GM21526 (cell line): ENCODE measurements at regions not wholly inside any gene's neighbourhood (a gene's known extent, or its start where the extent isn't known, plus 50 kb on each side); places are given as distances from the start of the nearest gene placed in this dataset.
A peak's percentile ranks its signal among the peaks of the same experiment; 100 is the strongest.
"Not testable (repeated sequence)": the region's sequence is repeated elsewhere in the genome, so short reads cannot be mapped to it uniquely, and the experiment has no call there.

Experiments
- ATAC-seq: cut with Tn5 transposase; IDR thresholded peaks from one replicate; pipeline ENCODE4 v1.9.1; 2021; ENCODE audit warnings: moderate library complexity; ENCODE audit not compliant: unreplicated experiment, low FRiP score

DNA sequence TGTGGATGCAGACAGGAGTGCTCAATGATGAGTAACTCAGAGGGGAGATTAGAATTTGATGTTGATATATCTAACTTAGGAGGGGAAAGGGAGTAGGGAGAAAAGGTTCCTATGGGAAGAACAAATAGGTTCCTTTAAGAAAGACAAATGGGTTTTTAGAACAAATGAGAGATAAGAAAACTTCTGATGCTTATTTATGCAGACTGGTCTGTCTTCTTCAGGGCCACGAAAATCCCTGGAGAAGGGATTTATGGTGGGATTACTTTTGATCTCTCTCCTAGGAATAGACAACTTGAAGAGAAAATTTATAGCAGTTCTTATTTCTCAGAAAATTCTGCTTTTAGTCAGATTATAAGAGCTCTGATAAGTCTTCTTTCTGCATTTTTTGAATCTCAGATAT is 99.0 kb upstream of the DDHD1 start:
- no peak for ATAC-seq

DNA sequence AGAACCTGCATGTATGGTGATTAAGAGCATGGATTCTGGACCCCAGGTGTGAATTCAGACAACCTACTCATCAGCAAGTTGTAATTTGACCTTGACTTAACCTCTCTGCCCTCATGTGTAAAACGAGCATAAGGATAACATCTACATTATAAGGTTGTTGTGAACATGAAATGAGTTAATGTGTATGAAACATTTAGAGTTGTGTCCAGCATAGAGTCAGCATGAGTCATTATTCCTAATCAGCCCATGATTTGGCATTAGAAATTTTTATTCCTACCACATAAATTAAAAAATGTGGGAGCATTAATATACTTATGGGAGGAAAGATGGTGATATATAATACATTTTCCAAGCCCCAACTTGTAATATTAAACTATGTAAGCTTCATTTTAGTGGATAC is 95.9 kb upstream of the DDHD1 start:
- ATAC-seq = no peak

DNA sequence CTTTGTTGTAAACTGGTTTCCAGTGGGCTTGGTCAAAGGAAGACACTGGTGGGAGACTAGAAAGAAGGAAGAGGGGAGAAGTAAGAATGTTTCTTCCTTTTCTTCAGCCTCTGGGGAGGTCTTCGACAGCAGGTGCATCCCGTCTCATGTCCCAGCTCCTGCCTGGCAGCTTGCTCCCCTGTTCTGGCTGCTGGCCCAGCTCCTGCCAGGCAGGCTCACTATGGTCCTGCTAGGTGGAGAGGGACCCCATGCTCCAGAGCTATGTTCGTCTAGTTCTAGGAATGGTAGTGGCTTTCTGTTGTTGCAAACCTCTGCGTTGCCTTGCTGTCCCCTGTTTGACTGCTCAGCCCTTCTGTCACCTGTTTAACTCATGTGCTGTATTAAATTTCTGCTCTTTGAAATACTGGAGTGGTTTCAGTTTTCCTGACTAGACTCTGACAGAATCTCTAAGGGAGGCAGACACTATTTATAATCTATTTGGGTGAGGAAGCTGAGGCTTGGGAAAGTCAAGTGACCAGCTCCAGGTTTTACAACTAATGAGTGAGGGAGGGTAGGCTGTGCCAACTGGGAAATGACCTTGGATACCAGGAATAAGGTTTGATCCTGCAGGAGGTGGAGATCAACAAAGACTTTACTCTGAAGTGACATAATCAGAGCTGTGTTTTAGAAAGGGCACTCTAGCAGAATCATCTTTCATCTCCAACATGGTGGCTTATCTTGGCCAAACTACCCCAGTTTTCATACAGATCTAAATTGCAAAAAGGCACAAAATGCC is 94.7 kb upstream of the DDHD1 start:
- ATAC-seq = no peak

DNA sequence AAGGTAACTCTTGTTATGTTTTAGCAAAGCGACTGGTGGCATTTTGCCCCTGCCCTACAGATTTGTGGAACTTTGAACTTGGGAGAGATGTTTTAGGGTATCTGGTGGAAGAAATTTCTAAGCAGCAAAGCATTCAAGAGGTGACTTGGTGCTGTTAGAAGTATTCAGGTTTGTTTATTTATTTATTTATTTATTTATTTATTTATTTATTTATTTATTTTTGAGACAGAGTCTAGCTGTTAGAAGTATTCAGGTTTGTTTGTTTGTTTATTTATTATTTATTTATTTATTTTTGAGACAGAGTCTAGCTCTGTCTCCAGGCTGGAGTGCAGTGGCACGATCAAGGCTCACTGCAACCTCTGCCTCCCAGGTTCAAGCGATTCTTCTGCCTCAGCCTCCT is 89.8 kb upstream of the DDHD1 start:
- ATAC-seq = not testable (repeated sequence)

DNA sequence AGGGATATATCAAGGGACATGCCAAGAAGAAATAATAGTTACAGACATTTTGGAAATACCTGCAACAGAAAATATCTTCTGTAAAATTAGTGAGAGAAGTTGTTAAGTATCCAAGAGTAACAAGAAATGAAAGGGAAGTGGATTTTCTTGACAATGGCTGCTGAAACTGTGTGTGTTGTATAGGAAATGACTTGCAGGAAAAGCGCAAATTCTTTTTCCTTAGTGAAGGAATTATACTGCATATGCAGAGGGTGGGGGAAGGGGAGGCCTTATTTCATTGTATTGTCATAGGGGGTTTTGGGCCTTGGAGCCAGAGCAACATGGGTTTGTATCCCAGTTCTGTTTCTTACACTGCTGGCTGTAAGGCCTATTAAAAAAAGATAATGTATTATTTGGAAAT is 84.4 kb upstream of the DDHD1 start:
- ATAC-seq = no peak

DNA sequence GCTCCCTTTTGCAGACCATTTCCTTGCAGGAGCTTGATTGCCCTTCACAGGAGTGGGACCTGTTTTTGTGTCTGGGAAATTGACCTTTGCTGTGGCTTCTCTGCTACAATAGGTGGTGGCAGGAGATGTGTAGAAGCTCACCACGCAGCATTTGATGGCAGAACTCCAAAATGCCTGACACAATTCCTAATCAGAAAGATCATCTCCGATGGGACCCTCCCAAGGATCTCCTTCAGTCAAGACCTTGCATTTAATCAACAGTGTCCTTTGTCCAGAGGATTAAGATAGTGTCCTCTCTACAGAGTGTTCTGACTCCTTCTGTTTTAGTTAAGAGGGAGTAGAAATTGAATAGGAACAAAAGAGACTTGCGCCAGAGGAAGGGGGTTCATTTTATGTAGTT is 83.6 kb upstream of the DDHD1 start:
- no peak for ATAC-seq

DNA sequence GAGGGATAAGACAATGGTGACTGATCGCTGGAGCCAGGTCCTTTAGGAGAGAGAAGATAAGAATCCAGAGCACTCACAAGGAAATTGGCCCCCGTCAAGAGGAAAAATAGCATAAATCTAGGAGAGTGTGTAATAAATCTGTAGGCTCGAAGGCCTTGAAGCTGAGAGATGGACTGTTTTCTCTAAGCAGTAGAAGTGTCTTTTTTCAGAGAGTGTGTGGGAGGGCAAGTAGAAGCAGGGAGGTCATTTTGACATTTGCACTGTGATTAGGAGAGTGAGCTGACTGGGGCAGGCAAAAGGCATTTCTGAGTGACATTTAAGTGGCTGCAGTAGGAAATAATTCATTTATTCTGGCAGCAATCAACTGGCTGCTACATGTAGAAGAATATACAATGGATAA is 78.0 kb upstream of the DDHD1 start:
- no peak for ATAC-seq

DNA sequence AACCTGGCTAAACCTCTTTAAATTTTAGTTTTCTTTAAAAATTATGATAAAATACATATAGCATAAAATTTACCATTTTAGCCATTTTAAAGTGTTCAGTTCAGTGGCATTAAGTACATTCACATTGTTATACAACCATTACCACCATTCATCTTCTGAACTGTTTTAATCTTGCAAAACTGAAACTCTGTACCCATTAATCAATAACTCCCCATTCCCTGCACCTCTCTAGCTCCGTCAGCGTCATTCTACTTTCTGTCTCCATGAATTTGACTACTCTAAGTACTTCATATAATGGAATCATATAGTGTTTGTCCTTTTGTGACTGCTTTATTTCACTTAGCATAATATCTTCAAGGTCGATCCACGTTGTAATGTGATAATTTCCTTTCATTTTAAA is 75.8 kb upstream of the DDHD1 start:
- ATAC-seq = no peak

DNA sequence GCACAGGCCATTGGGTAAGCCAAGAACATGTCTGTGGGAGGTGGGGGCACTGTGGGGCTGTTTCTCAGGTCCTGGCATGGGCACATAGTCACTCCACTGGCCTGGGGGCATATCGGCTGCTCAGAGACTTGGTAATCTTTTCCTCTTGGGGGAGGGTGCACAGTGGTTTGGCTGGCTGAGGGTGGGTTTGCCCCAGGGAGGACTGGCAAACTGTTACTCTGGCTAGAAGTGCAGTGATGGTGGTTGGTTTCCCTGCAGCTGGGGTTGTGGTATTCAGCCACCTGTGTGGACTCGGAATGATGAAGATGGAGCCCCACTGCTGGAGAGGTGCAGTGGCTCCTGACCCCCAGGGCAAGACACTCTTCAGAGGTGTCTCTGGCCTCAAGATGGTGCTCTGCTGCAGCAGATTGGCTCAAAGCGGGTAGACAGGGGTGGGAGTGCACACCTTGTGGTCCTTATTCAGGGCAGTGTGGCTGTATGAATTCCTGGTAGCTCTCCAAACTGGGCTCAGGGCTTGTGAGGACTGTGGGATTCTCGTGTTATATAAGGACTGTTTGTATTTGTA is 74.1 kb upstream of the DDHD1 start:
- no peak for ATAC-seq

DNA sequence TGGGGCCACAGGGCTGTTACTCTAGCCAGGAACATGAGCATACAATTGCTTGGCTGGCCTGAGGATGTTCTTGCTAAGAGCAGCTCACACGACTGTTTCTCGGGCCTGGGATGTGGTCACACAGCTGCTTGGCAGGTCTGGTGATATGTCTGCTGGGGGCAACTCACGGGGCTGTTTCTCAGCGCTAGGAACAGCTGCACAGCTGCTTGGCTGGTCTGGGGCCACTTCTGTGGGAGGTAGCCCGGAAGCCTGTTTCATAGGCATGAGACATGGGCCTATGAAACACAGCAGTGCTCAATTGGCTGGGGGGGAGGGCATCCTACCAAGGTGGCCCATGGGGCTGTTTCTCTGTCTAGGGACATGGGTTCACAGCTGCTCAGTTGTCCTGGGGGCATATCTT is 73.4 kb upstream of the DDHD1 start:
- ATAC-seq = no peak

DNA sequence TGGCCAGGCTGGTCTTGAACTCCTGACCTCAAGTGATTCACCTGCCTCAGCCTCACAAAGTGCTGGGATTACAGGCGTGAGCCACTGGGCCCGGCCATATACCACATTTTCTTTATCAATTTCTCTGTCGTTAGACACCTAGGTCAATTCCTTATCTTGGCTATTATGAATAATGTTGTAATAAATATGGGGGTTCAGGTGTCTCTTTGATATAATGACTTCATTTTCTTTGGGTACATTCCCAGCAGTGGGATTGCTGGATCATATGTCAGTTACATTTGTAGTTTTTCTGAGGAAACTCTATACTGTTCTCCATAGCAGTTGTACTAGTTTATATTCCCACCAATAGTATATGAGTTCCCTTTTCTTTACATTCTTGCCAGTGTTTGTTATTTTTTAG is 67.8 kb upstream of the DDHD1 start:
- ATAC-seq = no peak

DNA sequence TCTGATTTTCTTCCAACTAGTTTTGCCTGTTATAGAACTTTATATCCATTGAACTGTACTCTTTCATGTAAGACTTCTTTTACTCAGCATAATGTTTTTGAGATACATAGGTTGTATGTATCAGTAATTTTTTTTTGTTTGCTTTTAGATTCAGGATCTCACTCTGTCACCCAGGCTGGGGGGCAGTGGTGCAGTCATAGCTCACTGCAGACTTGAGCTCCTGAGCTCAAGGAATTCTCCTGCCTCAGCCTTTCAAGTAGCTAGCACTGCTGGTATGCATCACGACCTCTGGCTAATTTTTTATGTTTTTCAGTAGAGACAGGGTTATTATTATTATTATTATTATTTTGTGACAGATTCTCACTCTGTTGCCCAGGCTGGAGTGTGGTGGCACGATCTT is 65.0 kb upstream of the DDHD1 start:
- no peak for ATAC-seq

DNA sequence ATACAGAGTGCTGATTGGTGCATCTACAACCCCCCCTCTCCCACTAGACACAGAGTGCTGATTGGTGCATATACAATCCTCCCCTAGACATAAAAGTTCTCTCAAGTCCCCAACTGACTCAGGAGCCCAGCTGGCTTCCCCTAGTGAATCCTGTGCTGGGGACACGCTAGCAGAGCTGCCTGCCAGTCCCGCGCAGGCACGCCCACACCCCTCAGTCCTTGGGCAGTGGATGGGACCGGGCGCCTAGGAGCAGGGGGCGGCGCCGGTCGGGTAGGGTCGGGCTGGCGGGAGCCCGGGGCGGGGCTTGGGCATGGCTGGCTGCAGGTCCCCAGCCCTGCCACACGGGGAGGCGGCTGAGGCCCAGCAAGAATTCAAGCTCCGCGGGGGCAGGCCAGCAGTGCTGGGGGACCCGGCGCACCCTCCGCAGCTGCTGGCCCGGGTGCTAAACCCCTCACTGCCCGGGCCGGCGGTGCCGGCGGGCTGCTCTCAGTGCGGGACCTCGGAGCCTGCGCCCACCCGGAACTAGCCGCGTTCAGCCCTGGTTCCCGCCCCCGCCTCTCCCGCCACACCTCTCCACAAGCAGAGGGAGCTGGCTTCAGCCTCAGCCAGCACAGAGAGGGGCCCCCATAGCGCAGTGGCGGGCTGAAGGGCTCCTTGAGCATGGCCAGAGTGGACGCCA is 64.3 kb upstream of the DDHD1 start:
- ATAC-seq = peak; percentile 99

DNA sequence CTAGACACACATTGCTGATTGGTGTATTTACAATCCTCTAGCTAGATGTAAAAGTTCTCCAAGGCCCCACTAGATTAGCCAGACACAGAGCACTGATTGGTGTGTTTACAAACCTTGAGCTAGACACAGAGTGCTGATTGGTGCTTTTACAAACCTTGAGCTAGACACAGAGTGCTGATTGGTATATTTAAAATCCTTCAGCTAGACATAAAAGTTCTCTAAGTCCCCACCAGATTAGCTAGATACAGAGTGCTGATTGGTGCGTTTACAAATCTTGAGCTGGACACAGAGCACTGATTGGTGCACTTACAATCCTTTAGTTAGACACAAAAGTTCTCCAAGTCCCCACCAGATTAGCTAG is 63.8 kb upstream of the DDHD1 start:
- not testable (repeated sequence) for ATAC-seq

DNA sequence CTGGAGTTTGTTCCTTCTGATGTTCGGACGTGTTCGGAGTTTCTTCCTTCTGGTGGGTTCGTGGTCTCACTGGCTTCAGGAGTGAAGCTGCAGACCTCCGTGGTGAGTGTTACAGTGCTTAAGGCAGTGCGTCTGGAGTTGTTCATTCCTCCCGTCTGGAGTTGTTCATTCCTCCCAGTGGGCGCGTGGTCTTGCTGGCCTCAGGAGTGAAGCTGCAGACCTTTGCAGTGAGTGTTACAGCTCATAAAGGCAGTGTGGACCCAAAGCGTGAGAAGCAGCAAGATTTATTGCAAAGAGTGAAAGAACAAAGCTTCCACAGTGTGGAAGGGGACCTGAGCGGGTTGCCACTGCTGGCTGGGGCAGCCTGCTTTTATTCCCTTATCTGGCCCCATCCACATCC is 63.4 kb upstream of the DDHD1 start:
- ATAC-seq = not testable (repeated sequence)

DNA sequence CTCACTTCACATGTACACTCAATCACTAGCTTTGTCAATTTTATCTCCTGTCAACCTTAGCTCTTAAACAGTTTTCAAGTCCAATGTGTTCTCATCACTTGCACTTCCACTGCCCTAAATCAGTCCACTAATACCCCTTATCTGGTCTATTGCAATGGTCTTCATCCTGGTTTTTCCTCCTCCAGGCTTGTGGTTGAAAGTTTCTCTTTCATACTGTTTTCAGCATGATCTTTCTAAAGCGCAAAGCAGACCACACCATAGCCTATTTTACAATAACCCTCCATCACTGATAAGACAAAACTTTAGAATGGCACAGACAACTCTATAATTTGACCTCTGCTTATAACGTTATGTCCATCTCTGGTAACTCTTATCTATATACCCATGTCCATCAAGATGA is 62.0 kb upstream of the DDHD1 start:
- no peak for ATAC-seq

DNA sequence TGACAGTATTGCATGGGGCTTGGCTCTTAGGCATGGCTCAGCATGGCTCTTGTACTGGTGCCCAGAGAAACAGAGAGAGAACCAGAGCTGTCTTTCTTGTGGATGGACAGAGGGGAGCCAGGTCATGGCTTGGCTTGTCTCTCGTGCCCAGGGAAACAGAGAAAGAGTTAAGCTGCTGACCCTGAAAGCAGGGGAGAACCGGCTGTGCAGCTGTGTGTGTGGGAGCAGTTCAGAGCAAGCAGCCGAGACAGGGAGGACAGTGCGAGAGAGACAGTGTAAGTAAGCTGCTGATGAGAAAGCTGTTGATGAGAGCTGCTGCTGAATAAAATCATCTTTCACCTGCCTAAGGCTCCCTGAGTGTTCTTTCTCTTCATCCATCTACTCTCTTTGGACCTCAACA is 61.3 kb upstream of the DDHD1 start:
- no peak for ATAC-seq

DNA sequence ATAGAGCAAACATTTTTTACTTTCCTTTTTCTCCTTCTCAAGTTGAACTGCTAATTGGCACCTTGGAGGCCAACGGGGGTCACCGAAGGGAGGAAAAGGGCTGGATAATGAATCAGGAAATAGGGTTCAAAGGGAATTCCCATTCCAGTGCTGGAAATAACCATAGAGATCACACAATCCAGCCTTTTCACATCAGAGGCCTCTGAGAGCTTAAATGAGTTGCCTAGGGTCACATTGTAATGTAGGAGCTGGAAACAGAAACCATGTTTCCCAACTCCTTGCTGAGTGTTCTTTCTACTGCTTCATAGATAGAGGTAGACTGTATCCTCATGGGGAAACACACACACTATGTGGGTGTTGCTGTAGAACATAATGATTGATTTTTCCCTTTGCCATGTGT is 60.6 kb upstream of the DDHD1 start:
- no peak for ATAC-seq

DNA sequence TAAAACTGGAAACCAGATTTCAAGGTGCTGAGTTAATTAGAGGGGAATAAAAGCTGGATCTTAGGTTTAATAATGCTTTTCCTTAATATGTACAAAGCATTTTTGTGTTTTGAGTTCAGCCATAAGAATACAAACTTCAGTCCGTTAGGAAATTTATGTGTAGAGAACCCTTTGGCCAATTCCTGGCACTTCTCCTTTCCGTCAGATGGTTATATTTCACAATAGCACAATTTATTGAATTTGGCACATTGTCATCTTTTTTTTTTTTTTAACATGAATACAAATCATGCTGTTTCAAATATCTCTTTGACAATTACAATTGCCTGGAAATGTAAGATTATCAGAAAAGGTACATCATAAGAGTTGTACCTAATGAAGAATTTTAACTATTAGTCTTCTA is 56.2 kb upstream of the DDHD1 start:
- ATAC-seq = no peak
